Epithelial cell of proximal tubule (primary cell): ENCODE measurements at regions not wholly inside any gene's neighbourhood (a gene's known extent, or its start where the extent isn't known, plus 50 kb on each side); places are given as distances from the start of the nearest gene placed in this dataset.

Experiments
- DNase-seq: peaks from one replicate; pipeline ENCODE4 v3.0.0-alpha.2; 2011; ENCODE audit warnings: low read depth
- H3K4me3 ChIP-seq: 2 replicates; pipeline ENCODE4 v1.5.1; 2011; ENCODE audit warnings: low read depth, mild to moderate bottlenecking, low read length
- TF ChIP-seq, protein P1 (sequence below): conservative IDR thresholded peaks from 2 replicates; pipeline ENCODE4 v1.5.1; 2012; ENCODE audit warnings: low read depth, mild to moderate bottlenecking, low read length

GRCh38 chr10:85311613-85312337 lies 983.4 kb downstream of the CCSER2 start:
- no peak overlapping the region for H3K4me3 ChIP-seq
- DNase-seq: no peak
- TF ChIP-seq, protein P1, sequence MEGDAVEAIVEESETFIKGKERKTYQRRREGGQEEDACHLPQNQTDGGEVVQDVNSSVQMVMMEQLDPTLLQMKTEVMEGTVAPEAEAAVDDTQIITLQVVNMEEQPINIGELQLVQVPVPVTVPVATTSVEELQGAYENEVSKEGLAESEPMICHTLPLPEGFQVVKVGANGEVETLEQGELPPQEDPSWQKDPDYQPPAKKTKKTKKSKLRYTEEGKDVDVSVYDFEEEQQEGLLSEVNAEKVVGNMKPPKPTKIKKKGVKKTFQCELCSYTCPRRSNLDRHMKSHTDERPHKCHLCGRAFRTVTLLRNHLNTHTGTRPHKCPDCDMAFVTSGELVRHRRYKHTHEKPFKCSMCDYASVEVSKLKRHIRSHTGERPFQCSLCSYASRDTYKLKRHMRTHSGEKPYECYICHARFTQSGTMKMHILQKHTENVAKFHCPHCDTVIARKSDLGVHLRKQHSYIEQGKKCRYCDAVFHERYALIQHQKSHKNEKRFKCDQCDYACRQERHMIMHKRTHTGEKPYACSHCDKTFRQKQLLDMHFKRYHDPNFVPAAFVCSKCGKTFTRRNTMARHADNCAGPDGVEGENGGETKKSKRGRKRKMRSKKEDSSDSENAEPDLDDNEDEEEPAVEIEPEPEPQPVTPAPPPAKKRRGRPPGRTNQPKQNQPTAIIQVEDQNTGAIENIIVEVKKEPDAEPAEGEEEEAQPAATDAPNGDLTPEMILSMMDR: no peak

DNA sequence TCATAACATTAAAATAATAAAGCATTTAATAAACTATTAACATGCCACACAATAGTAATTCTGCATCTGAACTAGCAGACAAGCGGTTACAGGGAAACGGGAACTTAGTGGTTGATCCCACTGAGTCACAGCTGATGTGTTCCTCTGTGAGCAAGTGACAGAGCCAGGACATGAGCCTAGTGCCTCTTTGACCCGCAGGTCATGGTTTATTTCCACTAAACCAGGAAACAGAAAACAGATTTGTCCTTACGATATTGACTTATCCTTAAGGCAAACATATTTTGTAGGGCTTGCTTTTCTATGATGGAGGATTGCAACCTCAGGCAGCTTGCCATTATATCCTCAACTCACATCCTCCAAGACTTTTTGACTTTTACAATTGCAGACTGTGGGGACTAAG lies 987.3 kb downstream of the CCSER2 start:
- H3K4me3 ChIP-seq: no peak overlapping the region
- TF ChIP-seq, protein P1: no peak

GRCh38 chr10:85316276-85316675 lies 987.9 kb downstream of the CCSER2 start:
- no peak for DNase-seq
- H3K4me3 ChIP-seq: no peak overlapping the region
- TF ChIP-seq, protein P1: no peak

More for the DNA sequence above, 987.3 kb downstream of the CCSER2 start:
- DNase-seq: no peak

- no peak for DNase-seq
- TF ChIP-seq, protein P1: no peak
- no peak overlapping the region for H3K4me3 ChIP-seq
Observed at GRCh38 chr10:85317827-85318226, 989.4 kb downstream of the CCSER2 start.

DNA sequence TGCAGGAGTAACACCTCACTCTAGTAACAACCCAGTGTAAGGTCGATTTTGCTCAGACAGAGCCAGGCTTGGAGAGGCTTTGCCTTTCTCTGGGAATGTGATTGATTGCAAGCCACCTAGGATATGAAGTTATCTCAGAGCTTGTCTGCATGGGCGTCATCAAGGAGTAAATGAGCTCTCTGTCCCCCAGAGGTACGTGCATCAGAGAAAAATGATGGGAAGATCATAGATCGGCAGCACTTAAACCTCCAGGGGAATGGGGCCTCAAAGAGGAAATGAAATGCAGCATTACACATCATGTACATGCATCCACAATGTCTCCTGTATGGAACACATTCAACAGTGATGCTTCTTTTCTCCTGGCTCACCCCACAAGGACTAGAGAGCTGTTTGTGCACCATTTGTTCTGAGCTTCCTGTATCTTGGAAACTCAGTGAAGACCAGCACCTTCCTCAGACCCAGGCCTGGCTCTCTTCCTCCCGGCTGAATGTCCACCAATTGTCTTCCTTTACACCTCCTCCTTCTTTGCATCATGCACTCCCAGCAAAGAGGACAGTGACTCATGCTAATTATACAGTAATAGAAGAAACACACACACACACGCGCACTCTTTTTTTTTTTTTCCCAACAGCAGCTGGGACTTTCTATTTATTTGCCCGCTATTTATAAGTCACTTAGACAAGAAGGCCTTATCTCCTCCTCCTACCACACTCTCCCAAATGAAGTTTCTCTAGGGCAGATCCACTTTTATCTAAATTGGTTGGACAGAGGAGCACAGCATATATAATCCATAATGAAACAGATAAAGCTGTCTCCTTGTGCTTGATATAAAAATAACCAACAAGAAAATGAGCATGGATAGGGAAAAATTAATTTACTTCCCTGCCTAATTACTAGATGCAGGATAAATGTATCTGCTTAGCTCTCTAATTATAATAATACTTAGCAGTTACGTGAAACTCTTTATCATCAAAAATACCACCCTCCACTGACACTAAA lies 990.7 kb downstream of the CCSER2 start:
- TF ChIP-seq, protein P1: no peak
- H3K4me3 ChIP-seq: no peak overlapping the region
- DNase-seq: no peak

GRCh38 chr10:85319826-85320225 lies 991.4 kb downstream of the CCSER2 start:
- TF ChIP-seq, protein P1: no peak
- H3K4me3 ChIP-seq: no peak overlapping the region
- no peak for DNase-seq
